HL-60 (cell line): ENCODE measurements at regions not wholly inside any gene's neighbourhood (a gene's known extent, or its start where the extent isn't known, plus 50 kb on each side); places are given as distances from the start of the nearest gene placed in this dataset.

Source experiments
- GABPA ChIP-seq: IDR thresholded peaks from 2 replicates; pipeline ENCODE4 v1.6.1; 2012; ENCODE audit warnings: low read depth
- TF ChIP-seq, protein P1 (sequence below): IDR thresholded peaks from one replicate; pipeline ENCODE4 v1.5.1; 2011; ENCODE audit warnings: low read length, control low read depth, inconsistent platforms; ENCODE audit not compliant: insufficient read depth
- TF ChIP-seq, protein P2 (sequence below): IDR thresholded peaks from 2 replicates; pipeline ENCODE4 v1.6.1; 2012; ENCODE audit warnings: low read depth; ENCODE audit not compliant: insufficient replicate concordance

DNA sequence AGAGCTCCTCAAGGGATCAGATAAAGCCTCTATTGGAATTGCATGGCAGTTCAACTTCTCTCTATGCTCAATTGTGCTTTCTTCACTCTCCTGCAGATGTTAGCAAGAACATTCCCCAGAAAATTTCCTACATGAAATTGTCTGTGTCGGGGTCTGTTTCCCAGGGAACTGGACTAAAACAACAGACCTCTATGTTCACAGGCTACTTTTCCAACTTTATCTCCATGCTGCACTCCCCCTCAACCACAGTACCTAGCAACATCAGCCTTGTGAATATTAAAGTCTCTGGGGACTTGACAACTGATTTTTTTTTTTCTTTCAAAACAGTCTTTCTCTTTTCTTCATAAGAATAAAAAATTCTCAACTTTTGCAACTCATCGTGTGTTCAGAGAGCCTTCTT is 1470.8 kb upstream of the ADGRL3 start:
- TF ChIP-seq, protein P1, sequence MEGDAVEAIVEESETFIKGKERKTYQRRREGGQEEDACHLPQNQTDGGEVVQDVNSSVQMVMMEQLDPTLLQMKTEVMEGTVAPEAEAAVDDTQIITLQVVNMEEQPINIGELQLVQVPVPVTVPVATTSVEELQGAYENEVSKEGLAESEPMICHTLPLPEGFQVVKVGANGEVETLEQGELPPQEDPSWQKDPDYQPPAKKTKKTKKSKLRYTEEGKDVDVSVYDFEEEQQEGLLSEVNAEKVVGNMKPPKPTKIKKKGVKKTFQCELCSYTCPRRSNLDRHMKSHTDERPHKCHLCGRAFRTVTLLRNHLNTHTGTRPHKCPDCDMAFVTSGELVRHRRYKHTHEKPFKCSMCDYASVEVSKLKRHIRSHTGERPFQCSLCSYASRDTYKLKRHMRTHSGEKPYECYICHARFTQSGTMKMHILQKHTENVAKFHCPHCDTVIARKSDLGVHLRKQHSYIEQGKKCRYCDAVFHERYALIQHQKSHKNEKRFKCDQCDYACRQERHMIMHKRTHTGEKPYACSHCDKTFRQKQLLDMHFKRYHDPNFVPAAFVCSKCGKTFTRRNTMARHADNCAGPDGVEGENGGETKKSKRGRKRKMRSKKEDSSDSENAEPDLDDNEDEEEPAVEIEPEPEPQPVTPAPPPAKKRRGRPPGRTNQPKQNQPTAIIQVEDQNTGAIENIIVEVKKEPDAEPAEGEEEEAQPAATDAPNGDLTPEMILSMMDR: no peak
- TF ChIP-seq, protein P2, sequence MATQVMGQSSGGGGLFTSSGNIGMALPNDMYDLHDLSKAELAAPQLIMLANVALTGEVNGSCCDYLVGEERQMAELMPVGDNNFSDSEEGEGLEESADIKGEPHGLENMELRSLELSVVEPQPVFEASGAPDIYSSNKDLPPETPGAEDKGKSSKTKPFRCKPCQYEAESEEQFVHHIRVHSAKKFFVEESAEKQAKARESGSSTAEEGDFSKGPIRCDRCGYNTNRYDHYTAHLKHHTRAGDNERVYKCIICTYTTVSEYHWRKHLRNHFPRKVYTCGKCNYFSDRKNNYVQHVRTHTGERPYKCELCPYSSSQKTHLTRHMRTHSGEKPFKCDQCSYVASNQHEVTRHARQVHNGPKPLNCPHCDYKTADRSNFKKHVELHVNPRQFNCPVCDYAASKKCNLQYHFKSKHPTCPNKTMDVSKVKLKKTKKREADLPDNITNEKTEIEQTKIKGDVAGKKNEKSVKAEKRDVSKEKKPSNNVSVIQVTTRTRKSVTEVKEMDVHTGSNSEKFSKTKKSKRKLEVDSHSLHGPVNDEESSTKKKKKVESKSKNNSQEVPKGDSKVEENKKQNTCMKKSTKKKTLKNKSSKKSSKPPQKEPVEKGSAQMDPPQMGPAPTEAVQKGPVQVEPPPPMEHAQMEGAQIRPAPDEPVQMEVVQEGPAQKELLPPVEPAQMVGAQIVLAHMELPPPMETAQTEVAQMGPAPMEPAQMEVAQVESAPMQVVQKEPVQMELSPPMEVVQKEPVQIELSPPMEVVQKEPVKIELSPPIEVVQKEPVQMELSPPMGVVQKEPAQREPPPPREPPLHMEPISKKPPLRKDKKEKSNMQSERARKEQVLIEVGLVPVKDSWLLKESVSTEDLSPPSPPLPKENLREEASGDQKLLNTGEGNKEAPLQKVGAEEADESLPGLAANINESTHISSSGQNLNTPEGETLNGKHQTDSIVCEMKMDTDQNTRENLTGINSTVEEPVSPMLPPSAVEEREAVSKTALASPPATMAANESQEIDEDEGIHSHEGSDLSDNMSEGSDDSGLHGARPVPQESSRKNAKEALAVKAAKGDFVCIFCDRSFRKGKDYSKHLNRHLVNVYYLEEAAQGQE: no peak
- no peak for TF ChIP-seq GABPA
